ENCODE measurements at regions not wholly inside any gene's neighbourhood (a gene's known extent, or its start where the extent isn't known, plus 50 kb on each side); places are given as distances from the start of the nearest gene placed in this dataset.

- WGBS (ENCODE audit: missing lambda C conversion rate) = 10% methylated on average over 5 of the region's 5 CpGs
- ChIA-PET POLR2A (no interaction called here), CTCF (no interaction called here)
- no peak overlapping the region for H3K27ac ChIP-seq
- H3K4me3 ChIP-seq = no peak overlapping the region
- no peak for FAIRE-seq
- no peak overlapping the region for H3K4me2 ChIP-seq
- H3K4me1 ChIP-seq = no peaks in the 10 kb centered on the region
- no peak for DNase-seq (ENCODE audit: low read depth in 1 of 2, low spot score in 1 of 2)
- no peaks in the 10 kb centered on the region for H3K9me3 ChIP-seq
- ATAC-seq = no peak
- no peak for TF ChIP-seq MAFK (IDR thresholded peaks at IDR 0.05; ENCODE audit: partially characterized antibody)
- TF ChIP-seq FOXS1 (CRISPR knock-in tag; IDR thresholded peaks at IDR 0.05) = no peak
- TF ChIP-seq POLR2A (IDR thresholded peaks at IDR 0.05; ENCODE audit: low read length) = no peak
- no peak for TF ChIP-seq SMC3 (IDR thresholded peaks at IDR 0.05)
These were observed 61.7 kb upstream of the SLC27A6 start for GRCh38 chr5:128903550-128903949.

GRCh38 chr5:128904805-128905567 is 60.3 kb upstream of the SLC27A6 start:
- TF ChIP-seq MAFK (IDR thresholded peaks at IDR 0.05; ENCODE audit: partially characterized antibody) (no peak), EP300 (IDR thresholded peaks at IDR 0.05) (no peak), NFE2L2 (conservative IDR thresholded peaks at IDR 0.05; ENCODE audit: low read length) (no peak), HOXB13 (CRISPR knock-in tag; IDR thresholded peaks at IDR 0.05; ENCODE audit: low read depth) (no peak), ZSCAN20 (CRISPR knock-in tag; IDR thresholded peaks at IDR 0.05) (no peak), JUNB (IDR thresholded peaks at IDR 0.05) (no peak), CHD4 (IDR thresholded peaks at IDR 0.05; ENCODE audit: borderline replicate concordance) (no peak), MAX (IDR thresholded peaks at IDR 0.05) (no peak)
- CTCF ChIA-PET = interaction anchor here (0.6 to 2.3 kb wide), 7 partner anchors 12 to 865 kb away, joined by 3 to 8 read pairs (median 3); no protein-coding TSS in a partner anchor
- DNase-seq (ENCODE audit: low read depth in 1 of 2, low spot score in 1 of 2) = no peak

GRCh38 chr5:128905568-128906110 is 59.6 kb upstream of the SLC27A6 start:
- ChIA-PET CTCF (interaction anchor here (0.6 to 2.3 kb wide), 15 partner anchors 9 to 866 kb away, joined by 3 to 12 read pairs (median 4); partner anchors contain the start of gene ISOC1), POLR2A (interaction anchor here (1.0 kb wide), 1 partner anchor 189 kb away, joined by 3 read pairs; the partner anchor contains the start of gene ISOC1)
- peak; percentile 88 to 94 for ATAC-seq
- Histone ChIP-seq H3K9me3 (no peaks in the 10 kb centered on the region), H3K4me2 (no peak overlapping the region), H3K27ac (no peak overlapping the region), H3K4me1 (no peaks in the 10 kb centered on the region), H3K4me3 (no peak overlapping the region)
- FAIRE-seq = no peak
- TF ChIP-seq CHD2 (IDR thresholded peaks at IDR 0.05; ENCODE audit: low read length, partially characterized antibody) (no peak), CTCF (IDR thresholded peaks at IDR 0.05) (peak; percentile 82), SMC3 (IDR thresholded peaks at IDR 0.05) (peak; percentile 71), RAD21 (conservative IDR thresholded peaks at IDR 0.05 in 1 of 2, IDR thresholded peaks at IDR 0.05 in 1 of 2) (peak; percentile 71 to 79), EHMT2 (IDR thresholded peaks at IDR 0.05; ENCODE audit: low read depth) (no peak)
- peak; percentile 41 to 63 for DNase-seq (ENCODE audit: low read depth in 1 of 2, low spot score in 1 of 2)
- 3% methylated on average over 4 of the region's 4 CpGs for WGBS (ENCODE audit: missing lambda C conversion rate)

More at GRCh38 chr5:128904805-128905567, 60.3 kb upstream of the SLC27A6 start:
- POLR2A ChIA-PET = interaction anchor here (1.0 kb wide), 1 partner anchor 190 kb away, joined by 3 read pairs; the partner anchor contains the start of gene ISOC1
- Histone ChIP-seq H3K4me2 (no peak overlapping the region), H3K9me3 (no peaks in the 10 kb centered on the region), H3K4me1 (no peaks in the 10 kb centered on the region), H3K27ac (no peak overlapping the region), H3K4me3 (no peak overlapping the region)
- no peak for FAIRE-seq
- 42% methylated on average over 3 of the region's 3 CpGs for WGBS (ENCODE audit: missing lambda C conversion rate)
- peak in 1 of 2 experiments; percentile 53; a peak in 3 of 6 replicates for ATAC-seq

GRCh38 chr5:128913551-128913950 is 51.7 kb upstream of the SLC27A6 start:
- no peak for FAIRE-seq
- no peak overlapping the region for H3K27ac ChIP-seq
- TF ChIP-seq EHF (CRISPR knock-in tag; IDR thresholded peaks at IDR 0.05) (no peak), JUNB (IDR thresholded peaks at IDR 0.05) (no peak), CHD4 (IDR thresholded peaks at IDR 0.05; ENCODE audit: borderline replicate concordance) (no peak), USF2 (IDR thresholded peaks at IDR 0.05) (no peak)
- H3K4me3 ChIP-seq = no peak overlapping the region
- H3K9me3 ChIP-seq = no peaks in the 10 kb centered on the region
- ATAC-seq = no peak
- ChIA-PET CTCF (no interaction called here), POLR2A (no interaction called here)
- H3K4me1 ChIP-seq = no peaks in the 10 kb centered on the region
- no peak overlapping the region for H3K4me2 ChIP-seq
- no peak for DNase-seq (ENCODE audit: low read depth in 1 of 2, low spot score in 1 of 2)
- 20% methylated on average over 1 of the region's 1 CpG for WGBS (ENCODE audit: missing lambda C conversion rate)
